Astrocyte (in vitro differentiated cells and primary cell): ENCODE measurements at regions not wholly inside any gene's neighbourhood (a gene's known extent, or its start where the extent isn't known, plus 50 kb on each side); places are given as distances from the start of the nearest gene placed in this dataset.
"Not testable (repeated sequence)": the region's sequence is repeated elsewhere in the genome, so short reads cannot be mapped to it uniquely, and the experiment has no call there.

Source experiments
- DNase-seq: peaks from one replicate; pipeline ENCODE4 v3.0.0-alpha.2; 2010; ENCODE audit warnings: low read depth
- FAIRE-seq: peaks from 2 replicates; lab custom pipeline; 2011; peaks lifted over from hg19 to GRCh38; lab: Jason Lieb, UNC
- H2AFZ ChIP-seq: 2 replicates; pipeline ENCODE4 v1.6.0; 2012; ENCODE audit warnings: low read depth, low read length, inconsistent platforms
- H3K27ac ChIP-seq: 2 replicates; pipeline ENCODE4 v1.5.1; 2011; ENCODE audit warnings: low read depth, low read length, inconsistent platforms
- H3K27me3 ChIP-seq: 2 replicates; pipeline ENCODE4 v1.6.0; 2011; ENCODE audit warnings: low read length, inconsistent platforms; ENCODE audit not compliant: insufficient read depth
- H3K36me3 ChIP-seq: 2 replicates; pipeline ENCODE4 v1.5.1; 2011; ENCODE audit warnings: low read length, inconsistent platforms; ENCODE audit not compliant: insufficient read depth
- H3K4me1 ChIP-seq: 2 replicates; pipeline ENCODE4 v1.5.1; 2011; ENCODE audit warnings: low read length, inconsistent platforms; ENCODE audit not compliant: insufficient read depth
- H3K4me2 ChIP-seq: 2 replicates; pipeline ENCODE4 v1.6.0; 2012; ENCODE audit warnings: low read length, inconsistent platforms
- H3K4me3 ChIP-seq: 2 replicates; pipeline ENCODE4 v1.5.1; 2011; ENCODE audit warnings: low read depth, mild to moderate bottlenecking, low read length, inconsistent platforms; ENCODE audit not compliant: insufficient read depth
- H3K79me2 ChIP-seq: 2 replicates; pipeline ENCODE4 v1.6.0; 2012; ENCODE audit warnings: mild to moderate bottlenecking, low read length, inconsistent platforms; ENCODE audit not compliant: insufficient read depth
- H3K9ac ChIP-seq: 2 replicates; pipeline ENCODE4 v1.6.0; 2012; ENCODE audit warnings: mild to moderate bottlenecking, low read length, inconsistent platforms
- H3K9me3 ChIP-seq: 2 replicates; pipeline ENCODE4 v1.5.1; 2012; ENCODE audit warnings: low read depth, mild to moderate bottlenecking, low read length, inconsistent platforms; ENCODE audit not compliant: insufficient read depth
- H4K20me1 ChIP-seq: 2 replicates; pipeline ENCODE4 v1.6.0; 2012; ENCODE audit warnings: low read length, inconsistent platforms; ENCODE audit not compliant: insufficient read depth
- H3K27ac Mint-ChIP-seq: one replicate; pipeline ENCODE4 v1.8.0; 2021; ENCODE audit warnings: mild to moderate bottlenecking, mixed read lengths; ENCODE audit not compliant: unreplicated experiment
- H3K27me3 Mint-ChIP-seq: one replicate; pipeline ENCODE4 v1.8.0; 2021; ENCODE audit warnings: low read depth, mixed read lengths; ENCODE audit not compliant: unreplicated experiment
- H3K36me3 Mint-ChIP-seq: one replicate; pipeline ENCODE4 v1.8.0; 2021; ENCODE audit warnings: low read depth, mixed read lengths; ENCODE audit not compliant: unreplicated experiment
- H3K4me1 Mint-ChIP-seq: one replicate; pipeline ENCODE4 v1.8.0; 2021; ENCODE audit warnings: low read depth, mixed read lengths; ENCODE audit not compliant: unreplicated experiment
- H3K4me3 Mint-ChIP-seq: one replicate; pipeline ENCODE4 v1.8.0; 2021; ENCODE audit warnings: mild to moderate bottlenecking, moderate library complexity, mixed read lengths; ENCODE audit not compliant: unreplicated experiment
- H3K9me3 Mint-ChIP-seq: one replicate; pipeline ENCODE4 v1.8.0; 2021; ENCODE audit warnings: mild to moderate bottlenecking, mixed read lengths; ENCODE audit not compliant: unreplicated experiment
- CTCF ChIP-seq: IDR thresholded peaks from 2 replicates; pipeline ENCODE4 v1.5.1; 2011; ENCODE audit warnings: low read depth, mild to moderate bottlenecking, inconsistent platforms, low read length, moderate library complexity; ENCODE audit not compliant: insufficient read depth
- EZH2 ChIP-seq: IDR thresholded peaks from 2 replicates; pipeline ENCODE4 v1.6.1; 2012; ENCODE audit warnings: mild to moderate bottlenecking, low read length, inconsistent platforms; ENCODE audit not compliant: insufficient read depth

- Mint-ChIP-seq H3K9me3 (no peaks in the 10 kb centered on the region), H3K36me3 (peaks cover 2% of the 10 kb centered on the region), H3K4me3 (peak overlapping the region; percentile 75), H3K4me1 (no peaks in the 10 kb centered on the region), H3K27me3 (peaks cover 32% of the 10 kb centered on the region), H3K27ac (no peak overlapping the region)
- Histone ChIP-seq H3K4me1 (no peaks in the 10 kb centered on the region), H3K9me3 (no peaks in the 10 kb centered on the region), H3K36me3 (no peaks in the 10 kb centered on the region), H3K4me2 (peak overlapping the region; percentile 87), H3K27me3 (peaks cover 8% of the 10 kb centered on the region), H4K20me1 (no peaks in the 10 kb centered on the region), H3K4me3 (no peak overlapping the region), H3K9ac (no peak overlapping the region), H3K27ac (no peak overlapping the region), H2AFZ (no peak overlapping the region), H3K79me2 (no peaks in the 10 kb centered on the region)
- TF ChIP-seq EZH2: no peak
- no peak for TF ChIP-seq CTCF
- FAIRE-seq (no peak), DNase-seq (no peak)
Observed at GRCh38 chr7:39832519-39833085, 117.5 kb upstream of the CDK13 start.

- not testable (repeated sequence) for H3K9ac ChIP-seq, H3K4me1 Mint-ChIP-seq, H3K27ac Mint-ChIP-seq, H4K20me1 ChIP-seq, H3K9me3 Mint-ChIP-seq, H3K36me3 Mint-ChIP-seq, FAIRE-seq, H3K79me2 ChIP-seq, H3K9me3 ChIP-seq, H3K36me3 ChIP-seq, H3K27me3 ChIP-seq, H3K27ac ChIP-seq, H3K4me1 ChIP-seq
- peaks cover 32% of the 10 kb centered on the region for H3K27me3 Mint-ChIP-seq
- peak overlapping the region; percentile 87 for H3K4me2 ChIP-seq
- H3K4me3 ChIP-seq: peak overlapping the region; percentile 60
- peak overlapping the region; percentile 76 for H3K4me3 Mint-ChIP-seq
- peak; percentile 14 for DNase-seq
- peak; percentile 6 for TF ChIP-seq EZH2
- peak overlapping the region; percentile 50 for H2AFZ ChIP-seq
Observed at GRCh38 chr7:39833180-39833799, 116.8 kb upstream of the CDK13 start.

GRCh38 chr7:39833865-39834634, 116.0 kb upstream of the CDK13 start:
- not testable (repeated sequence) for H3K9me3 ChIP-seq, FAIRE-seq, H3K27me3 ChIP-seq, H3K27ac ChIP-seq, H4K20me1 ChIP-seq, H3K36me3 Mint-ChIP-seq, DNase-seq, H3K9me3 Mint-ChIP-seq, H3K4me1 Mint-ChIP-seq, H3K9ac ChIP-seq, H3K36me3 ChIP-seq, H3K27ac Mint-ChIP-seq, H3K4me1 ChIP-seq, H3K79me2 ChIP-seq
- peak; percentile 22 for TF ChIP-seq EZH2
- Histone ChIP-seq H3K4me3 (peak overlapping the region; percentile 60), H3K4me2 (peak overlapping the region; percentile 87), H2AFZ (peak overlapping the region; percentile 50)
- Mint-ChIP-seq H3K27me3 (peaks cover 30% of the 10 kb centered on the region), H3K4me3 (peak overlapping the region; percentile 76)
